CD4-positive, alpha-beta T cell treated with Interleukin-6 for 4 hours (primary cell): ENCODE measurements at regions not wholly inside any gene's neighbourhood (a gene's known extent, or its start where the extent isn't known, plus 50 kb on each side); places are given as distances from the start of the nearest gene placed in this dataset.

ENCODE experiments used
- DNase-seq: peaks from one replicate; pipeline ENCODE4 v3.0.0-alpha.2; 2020; ENCODE audit warnings: mixed read lengths

DNA sequence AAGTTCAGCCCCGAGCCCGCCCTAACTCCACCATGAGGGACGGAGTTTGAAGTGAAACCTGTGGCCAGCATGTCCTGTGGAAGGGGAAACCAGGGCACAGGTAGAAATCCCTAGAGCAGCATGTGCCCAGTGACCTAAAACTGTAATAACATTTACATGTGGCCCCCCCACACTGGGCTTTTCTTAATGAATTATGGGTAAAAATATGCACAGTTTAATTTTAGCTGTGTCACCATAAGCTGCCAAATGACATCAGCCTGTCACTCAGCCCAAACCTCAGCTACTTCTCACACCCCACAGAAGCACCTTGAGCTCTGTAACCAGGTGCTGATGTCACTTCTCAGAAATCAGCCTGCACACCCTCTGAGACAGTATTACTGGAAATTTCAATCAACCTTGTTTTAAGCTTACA, 50.0 kb upstream of the SLC19A1 start:
- DNase-seq = peak; percentile 73

DNA sequence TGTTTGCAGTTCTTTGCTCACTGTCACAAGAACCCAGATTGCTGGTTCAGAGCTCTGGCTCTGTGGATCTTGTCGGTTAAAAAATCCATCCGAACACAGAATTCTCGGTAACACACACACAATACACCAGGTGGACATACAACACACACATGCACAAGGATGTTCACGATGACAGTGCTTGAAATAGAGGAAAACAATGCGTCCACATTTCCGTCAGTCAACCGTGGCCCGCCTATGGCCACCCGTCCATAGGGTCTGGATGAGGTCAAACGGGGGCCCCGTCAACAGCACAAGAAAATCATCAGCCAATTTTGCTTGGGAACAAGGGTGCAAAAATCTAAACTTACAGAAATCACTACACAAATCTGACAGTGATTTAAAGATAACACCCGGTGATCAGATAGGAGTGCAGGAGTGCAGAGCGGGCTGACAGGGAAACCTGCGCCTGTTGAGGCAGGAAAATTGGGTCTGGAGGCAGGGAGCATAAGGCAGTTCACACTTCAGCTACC, 50.4 kb upstream of the SLC19A1 start:
- no peak for DNase-seq

DNA sequence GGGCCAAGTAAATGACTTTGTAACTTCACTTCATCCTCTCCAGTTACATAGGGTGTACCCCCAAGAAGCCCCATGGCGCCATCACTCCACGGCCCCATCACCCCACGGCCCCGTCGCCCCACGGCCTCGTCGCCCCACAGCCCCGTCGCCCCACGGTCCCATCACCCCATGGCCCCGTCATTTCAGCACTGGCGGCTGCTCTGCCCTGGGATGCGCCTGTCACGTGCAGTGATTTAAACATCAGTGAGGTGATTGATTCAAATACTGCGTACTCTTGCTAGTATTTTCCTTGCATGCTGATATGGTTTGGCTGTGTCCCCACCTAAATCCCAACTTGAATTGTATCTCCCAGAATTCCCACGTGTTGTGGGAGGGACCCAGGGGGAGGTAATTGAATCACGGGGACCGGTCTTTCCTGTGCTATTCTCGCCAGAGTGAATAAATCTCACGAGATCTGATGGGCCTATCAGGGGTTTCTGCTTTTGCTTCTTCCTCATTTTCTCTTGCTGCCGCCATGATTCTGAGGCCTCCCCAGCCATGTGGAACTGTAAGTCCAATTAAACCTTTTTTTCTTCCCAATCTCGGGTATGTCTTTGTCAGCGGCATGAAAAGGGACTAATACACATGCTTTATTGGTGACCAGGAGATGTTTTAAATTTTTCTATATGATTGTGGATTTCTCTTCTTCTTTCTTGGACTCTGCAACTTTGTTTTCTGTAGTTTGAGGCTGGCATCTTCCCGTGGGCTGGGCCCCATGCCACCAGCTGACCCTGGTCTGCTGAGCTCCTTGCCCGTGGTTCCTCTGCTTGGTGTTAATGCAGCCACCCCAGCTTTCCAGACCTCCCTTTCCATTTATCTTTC, 50.1 kb upstream of the PCBP3 start:
- DNase-seq = no peak
